Gastroesophageal sphincter (tissue), 3 donors: ENCODE measurements at regions not wholly inside any gene's neighbourhood (a gene's known extent, or its start where the extent isn't known, plus 50 kb on each side); places are given as distances from the start of the nearest gene placed in this dataset.

ENCODE experiments used
- EP300 ChIP-seq: sonication (generic); formaldehyde crosslinking; IDR thresholded peaks from one replicate; pipeline ENCODE4 v1.6.1; 2017; ENCODE audit warnings: antibody characterized with exemption, mild to moderate bottlenecking
- POLR2A ChIP-seq, 2 donors: fragments of 450-650 bp; IDR thresholded peaks; one replicate each; pipeline ENCODE4 v1.6.1; 2017; ENCODE audit warnings: antibody characterized with exemption in 2 of 2, mild to moderate bottlenecking in 2 of 2, moderate library complexity in 1 of 2
- POLR2AphosphoS5 ChIP-seq: sonication (generic); formaldehyde crosslinking; IDR thresholded peaks from one replicate; pipeline ENCODE4 v1.6.1; 2017; ENCODE audit warnings: antibody characterized with exemption
- TF ChIP-seq, protein P1 (sequence below), 4 experiments: fragments of 200-600 bp in 2 of 4; fragments of 450-650 bp in 2 of 4; sonication (generic) in 1 of 4; IDR thresholded peaks; one replicate each; pipeline ENCODE4 v1.5.1; 2017 to 2019; ENCODE audit warnings: antibody characterized with exemption in 4 of 4, mild to moderate bottlenecking in 2 of 4, moderate library complexity in 2 of 4

DNA sequence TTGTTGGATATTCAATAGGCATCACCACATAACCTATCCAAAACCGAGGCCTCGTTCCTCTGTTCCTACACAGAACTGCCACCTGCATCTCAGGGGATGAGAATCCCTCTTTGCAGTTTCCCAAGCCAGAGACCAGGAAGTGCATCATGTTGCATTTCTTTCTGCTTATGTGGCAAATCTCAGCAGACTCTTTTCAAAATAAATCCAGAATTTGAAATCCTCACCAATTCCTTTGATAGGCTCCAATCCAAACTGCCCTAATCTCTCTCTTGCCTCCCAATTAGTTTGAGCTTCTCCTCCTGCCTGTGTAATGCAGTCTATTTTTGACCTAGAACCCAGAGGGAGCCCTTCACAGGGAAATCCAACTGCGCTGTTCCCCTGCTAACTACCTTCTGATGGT lies 215.5 kb downstream of the RNF144A start:
- TF ChIP-seq, protein P1, sequence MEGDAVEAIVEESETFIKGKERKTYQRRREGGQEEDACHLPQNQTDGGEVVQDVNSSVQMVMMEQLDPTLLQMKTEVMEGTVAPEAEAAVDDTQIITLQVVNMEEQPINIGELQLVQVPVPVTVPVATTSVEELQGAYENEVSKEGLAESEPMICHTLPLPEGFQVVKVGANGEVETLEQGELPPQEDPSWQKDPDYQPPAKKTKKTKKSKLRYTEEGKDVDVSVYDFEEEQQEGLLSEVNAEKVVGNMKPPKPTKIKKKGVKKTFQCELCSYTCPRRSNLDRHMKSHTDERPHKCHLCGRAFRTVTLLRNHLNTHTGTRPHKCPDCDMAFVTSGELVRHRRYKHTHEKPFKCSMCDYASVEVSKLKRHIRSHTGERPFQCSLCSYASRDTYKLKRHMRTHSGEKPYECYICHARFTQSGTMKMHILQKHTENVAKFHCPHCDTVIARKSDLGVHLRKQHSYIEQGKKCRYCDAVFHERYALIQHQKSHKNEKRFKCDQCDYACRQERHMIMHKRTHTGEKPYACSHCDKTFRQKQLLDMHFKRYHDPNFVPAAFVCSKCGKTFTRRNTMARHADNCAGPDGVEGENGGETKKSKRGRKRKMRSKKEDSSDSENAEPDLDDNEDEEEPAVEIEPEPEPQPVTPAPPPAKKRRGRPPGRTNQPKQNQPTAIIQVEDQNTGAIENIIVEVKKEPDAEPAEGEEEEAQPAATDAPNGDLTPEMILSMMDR (IDR thresholded peaks at IDR 0.05) = no peak
- TF ChIP-seq POLR2A (IDR thresholded peaks at IDR 0.05) = no peak
- TF ChIP-seq POLR2AphosphoS5 = no peak
- TF ChIP-seq EP300 = no peak
